Head of caudate nucleus (tissue), 42 donors: ENCODE measurements at regions not wholly inside any gene's neighbourhood (a gene's known extent, or its start where the extent isn't known, plus 50 kb on each side); places are given as distances from the start of the nearest gene placed in this dataset.

ENCODE experiments used
- DNase-seq, 42 donors: peaks; one replicate each; pipeline versions ENCODE4 v3.0.0 to v3.0.0-alpha.2; 2020 to 2021; ENCODE audit warnings: mixed read lengths in 7 of 42
- intact Hi-C: fragments of 100-400 bp; cut with DNase I; formaldehyde crosslinking; loops from one replicate; pipeline ENCODE4 v1.15.0; 2022

DNA sequence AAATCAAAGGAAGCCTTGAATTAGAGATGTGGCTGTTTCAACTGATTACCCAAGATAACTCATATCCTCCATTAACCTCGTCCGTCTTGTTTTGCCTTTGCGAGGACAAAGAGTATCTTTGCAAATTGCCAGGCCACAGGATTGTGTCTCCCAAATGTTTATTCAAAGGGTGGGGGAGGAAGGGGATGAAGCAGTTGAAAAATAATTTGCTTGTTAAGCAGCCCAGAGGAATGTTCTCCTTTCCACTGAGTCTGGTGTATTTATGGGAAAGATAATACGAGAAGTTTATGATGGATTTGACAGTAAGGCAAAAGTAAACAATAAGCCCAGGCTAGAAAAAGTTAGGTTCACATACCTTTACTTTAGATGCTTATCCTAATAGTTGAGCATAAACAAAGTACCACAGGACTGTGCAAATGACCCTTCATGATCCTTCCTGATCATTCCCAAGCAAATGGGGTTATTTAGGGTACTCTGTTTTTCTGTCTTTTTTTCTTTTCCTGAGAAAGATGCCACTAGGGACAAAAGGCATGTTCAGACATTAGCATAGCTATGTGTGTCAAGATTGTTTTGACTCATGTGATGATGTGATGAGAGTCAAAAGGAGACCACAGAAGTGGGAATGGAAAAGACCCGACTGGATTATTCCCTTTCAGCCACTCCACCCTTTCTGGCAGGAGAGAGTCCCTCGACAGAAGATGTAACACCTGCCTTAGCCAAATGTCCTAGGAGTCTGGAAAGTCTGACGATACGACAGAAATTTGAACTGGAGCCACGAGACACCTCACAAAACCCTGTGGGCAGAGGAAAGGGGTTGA lies 243.0 kb upstream of the GLI3 start:
- DNase-seq, result no peak
- intact Hi-C loops, result no loop called here

DNA sequence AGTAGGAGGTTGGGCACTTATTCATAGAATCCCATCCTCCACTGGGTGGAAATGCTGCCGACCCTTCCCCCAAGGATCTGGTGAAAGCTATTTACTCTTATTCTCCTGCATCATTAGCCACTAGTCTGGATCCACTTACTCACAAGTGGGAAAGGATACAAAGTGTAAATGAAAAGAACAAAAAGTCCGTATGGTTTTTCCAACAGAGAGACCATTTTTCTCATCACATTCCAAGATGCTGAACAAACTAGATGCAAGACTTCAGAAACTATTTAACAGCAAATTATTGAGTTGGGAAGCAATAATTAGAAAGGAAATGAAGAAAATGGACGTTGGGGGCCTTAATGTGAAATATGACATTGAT lies 242.4 kb upstream of the GLI3 start:
- intact Hi-C loops, result no loop called here
- DNase-seq, result no peak

DNA sequence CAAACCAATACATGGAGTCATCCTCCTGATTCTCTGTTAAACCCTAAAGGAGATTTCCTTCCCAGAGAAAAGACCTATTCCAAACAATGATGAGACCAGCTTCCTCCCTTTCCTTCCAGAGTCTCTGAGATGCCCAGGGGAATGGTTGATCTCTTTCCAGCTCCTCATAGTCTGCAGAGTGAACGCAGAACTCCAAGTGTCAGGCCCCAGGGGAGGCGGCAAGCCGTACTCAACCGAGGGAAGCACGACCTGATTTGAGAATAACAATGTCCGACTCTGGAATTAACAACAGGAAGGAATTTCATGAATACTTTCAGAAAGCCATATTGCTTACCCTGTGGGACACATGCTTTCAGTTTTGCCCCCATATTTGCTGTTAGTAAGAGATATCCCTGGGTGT lies 241.7 kb upstream of the GLI3 start:
- intact Hi-C loops, result no loop called here
- DNase-seq, result no peak

DNA sequence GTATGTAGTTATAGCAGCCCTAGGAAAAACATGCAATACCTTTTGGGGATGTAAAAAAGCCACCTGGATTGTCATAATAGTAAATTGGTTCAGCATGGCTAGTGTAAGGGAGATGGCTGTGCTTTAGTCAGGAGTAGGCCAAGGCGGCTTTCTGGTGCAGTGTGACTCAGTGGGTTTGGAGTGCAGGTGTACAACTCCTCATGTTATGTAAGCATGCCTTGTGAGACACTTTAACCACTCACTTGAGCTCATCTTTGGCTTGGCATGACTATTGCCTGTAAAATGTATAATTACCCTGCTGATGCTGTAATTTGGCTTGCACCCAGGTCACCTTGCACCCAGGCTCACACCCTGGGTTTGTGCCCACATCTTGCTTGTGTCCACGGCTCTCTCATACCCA lies 239.2 kb upstream of the GLI3 start:
- no peak for DNase-seq
- intact Hi-C loops, result no loop called here

DNA sequence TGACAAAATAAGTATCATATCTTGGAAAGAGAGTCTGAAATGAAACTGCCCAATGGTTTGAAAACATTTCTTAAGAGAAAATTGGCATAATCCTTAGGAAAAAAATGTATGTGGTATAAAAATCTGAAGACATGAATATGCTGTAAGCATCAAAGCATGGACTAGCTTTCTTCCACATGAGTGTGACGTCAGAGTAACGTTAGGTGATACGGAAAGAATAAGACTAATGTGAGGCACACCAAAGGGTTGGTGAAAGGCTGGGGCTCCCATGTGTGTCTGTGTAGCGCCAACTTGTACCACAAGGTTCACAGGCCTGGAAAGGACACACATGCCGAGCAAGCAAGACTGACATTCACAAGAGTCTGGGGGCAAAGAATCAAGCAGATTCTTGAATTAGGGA lies 238.1 kb upstream of the GLI3 start:
- intact Hi-C loops, result no loop called here
- no peak for DNase-seq

- no peak for DNase-seq
- intact Hi-C loops, result no loop called here
These were observed 236.1 kb upstream of the GLI3 start for GRCh38 chr7:42473099-42473498.

DNA sequence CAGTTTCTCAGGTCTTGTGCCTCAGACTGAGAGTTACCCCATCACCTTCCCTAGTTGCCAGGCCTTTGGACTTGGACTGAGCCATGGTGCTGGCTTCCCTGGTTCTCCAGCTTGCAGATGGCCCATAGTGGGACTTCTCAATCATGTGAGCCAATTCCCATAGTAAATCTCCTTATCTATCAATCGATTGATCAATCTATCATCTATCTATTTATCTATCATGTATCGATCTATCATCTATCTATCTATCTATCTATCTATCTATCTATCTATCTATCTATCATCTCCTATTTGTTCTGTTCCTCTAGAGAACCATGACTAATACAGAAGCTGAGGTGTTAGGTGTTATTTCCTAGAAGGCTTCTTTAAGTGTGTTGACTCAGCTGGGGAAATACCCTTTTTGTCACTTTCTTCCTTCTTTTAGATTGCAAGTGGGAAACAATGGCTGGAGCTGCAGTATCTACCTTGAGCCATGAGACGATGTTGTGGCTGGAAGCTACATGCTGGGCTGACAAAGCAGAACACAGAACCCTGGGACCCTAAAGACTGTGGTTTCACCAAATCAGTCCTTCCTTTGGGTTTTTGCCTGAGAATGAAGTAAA lies 234.7 kb upstream of the GLI3 start:
- no peak for DNase-seq
- intact Hi-C loops, result no loop called here

DNA sequence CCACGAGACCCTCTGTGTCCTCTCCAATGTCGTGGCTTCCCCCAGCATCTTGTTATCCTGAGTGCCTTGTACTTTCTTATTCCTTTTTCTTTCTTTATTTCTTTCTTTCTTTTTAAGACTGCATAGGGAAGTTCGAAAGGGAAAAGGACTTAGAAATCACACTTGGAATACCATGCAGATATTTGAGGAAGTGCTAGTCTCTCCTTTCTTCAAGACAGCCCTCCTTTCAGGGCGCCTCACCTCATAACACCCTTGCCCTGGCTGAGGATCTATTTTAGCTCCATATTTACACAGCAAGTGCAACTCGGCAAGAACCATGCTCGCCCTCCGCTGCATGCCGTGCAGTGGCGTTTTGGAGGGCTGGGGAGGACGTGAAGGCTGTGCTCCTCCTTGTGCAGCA lies 232.3 kb upstream of the GLI3 start:
- intact Hi-C loops, result no loop called here
- no peak for DNase-seq

DNA sequence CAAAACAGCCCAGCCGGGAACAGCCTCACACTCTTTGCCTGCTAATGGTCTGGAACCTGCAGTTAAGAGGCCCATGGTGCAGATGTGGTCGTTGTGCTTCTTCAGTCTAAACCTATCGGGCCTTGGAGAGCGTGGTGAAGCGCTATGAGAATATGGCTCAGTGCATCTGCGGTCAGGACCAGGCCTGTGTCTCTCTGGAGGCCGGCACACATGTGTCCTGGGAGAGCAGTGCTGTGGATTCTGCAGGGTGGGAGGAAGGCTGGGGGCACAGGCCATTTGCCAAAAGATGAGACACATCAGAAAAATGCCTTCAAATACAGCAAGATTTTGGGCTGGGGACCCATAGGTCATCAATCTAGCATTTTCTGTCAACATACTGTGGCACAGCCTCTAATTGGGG lies 231.5 kb upstream of the GLI3 start:
- no peak for DNase-seq
- intact Hi-C loops, result no loop called here

- no peak for DNase-seq
- intact Hi-C loops, result no loop called here
These were observed 224.5 kb upstream of the GLI3 start for GRCh38 chr7:42461537-42461936.

DNA sequence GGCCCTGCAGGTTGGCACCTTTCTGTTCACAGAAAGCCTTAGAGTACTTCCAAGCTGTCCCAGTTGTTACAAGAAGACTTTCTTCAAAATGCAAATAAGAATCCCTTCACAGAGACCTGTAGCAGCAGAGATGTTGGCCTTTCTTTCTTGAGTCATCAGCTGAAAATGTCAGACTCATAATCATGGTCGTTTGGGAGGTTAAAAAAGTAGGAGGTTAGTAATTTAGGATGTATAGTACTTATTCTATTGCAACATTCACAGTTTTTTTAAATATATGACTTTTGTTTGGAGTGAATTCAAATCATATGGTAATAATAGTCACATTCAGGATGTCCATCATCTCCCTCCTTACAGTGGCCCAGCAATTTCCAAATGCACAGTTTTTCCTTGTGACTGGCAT lies 223.9 kb upstream of the GLI3 start:
- no peak for DNase-seq
- intact Hi-C loops, result no loop called here

DNA sequence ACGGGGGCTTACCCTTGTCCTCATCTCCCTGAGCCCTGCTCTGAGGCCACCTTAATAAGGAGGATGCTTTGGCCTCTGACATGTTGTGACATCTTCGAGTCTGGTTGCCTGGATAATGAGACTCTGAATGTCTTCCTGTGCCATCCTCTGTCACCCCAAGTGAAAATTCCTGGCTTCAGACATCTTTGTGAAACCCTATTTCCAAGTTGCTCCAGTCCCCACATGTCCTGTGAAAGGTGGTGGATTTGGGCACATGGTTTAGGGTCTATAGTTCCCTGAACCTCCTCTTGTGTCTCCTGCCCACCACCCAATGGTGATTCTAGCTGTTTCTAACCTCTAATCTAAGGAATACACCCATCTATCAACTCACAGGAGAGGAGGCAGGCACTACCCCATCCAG lies 223.1 kb upstream of the GLI3 start:
- intact Hi-C loops, result no loop called here
- DNase-seq, result no peak

DNA sequence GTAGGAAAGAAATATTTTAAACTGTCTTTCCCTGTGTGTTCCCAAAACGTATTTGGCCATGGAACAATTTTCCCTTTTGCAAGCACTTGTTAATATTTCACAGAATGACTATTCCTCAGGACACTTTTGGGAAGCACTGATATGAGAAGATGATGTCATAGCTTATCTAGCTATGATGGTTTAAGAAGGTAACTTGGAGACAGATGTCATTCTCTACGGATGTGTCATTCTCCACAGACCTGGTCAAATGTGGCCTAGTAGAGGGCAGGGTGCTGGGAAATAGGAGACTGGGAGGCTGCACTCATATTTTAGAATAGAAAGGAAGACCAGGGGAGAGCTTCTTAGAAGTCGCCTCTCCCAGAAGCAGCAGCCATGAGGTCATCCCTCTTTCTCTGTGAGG lies 220.7 kb upstream of the GLI3 start:
- DNase-seq, result no peak
- intact Hi-C loops, result no loop called here

DNA sequence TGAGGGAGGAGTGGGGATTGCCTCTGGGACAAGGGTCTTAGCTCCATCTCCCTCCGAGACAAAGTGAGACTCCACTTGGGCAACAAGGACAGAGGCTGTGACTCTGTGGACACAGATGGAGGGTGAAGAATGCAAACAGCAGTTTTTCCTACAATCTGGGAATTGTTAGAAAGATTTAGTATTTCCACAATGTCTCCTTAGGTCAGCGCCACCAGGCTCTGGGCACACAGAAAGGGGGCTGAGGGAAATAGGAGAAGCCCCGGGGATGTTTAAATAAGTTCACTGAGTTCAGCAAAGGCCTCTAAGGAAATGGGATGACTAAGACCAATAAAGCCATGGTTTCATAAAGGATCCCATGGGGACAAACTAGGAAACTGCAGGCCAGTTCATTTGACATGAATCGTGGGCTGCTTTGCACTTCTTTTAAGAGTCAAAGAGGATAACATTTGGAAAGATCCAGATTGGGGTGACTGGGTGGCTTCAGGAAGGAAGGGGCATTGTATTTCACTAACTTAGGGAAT lies 219.8 kb upstream of the GLI3 start:
- intact Hi-C loops, result no loop called here
- no peak for DNase-seq

- intact Hi-C loops, result no loop called here
- no peak for DNase-seq
These were observed 219.3 kb upstream of the GLI3 start for GRCh38 chr7:42456267-42456666.

DNA sequence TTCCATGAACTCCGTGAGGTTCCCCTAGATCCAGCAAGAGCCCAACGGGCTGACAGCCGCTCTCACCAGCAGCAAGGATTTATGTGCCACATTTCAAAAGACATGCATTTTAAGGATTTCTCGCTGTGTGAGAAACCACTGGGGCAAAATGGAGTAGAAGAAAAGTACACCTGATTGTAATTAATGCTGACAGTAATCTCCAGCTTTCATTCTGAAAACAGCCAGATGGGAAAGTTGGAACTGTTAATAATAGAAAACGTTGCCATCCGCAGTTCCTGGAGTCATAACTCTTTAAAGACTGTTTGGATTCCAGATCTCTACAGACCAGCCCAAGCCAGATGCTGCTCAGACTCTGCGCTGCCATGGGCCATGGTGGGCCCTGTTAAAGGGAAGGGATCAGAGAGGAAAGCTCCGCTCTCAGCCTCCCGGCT lies 216.9 kb upstream of the GLI3 start:
- intact Hi-C loops, result no loop called here
- no peak for DNase-seq

- intact Hi-C loops, result no loop called here
These were observed 215.3 kb upstream of the GLI3 start for GRCh38 chr7:42452356-42452755.

DNA sequence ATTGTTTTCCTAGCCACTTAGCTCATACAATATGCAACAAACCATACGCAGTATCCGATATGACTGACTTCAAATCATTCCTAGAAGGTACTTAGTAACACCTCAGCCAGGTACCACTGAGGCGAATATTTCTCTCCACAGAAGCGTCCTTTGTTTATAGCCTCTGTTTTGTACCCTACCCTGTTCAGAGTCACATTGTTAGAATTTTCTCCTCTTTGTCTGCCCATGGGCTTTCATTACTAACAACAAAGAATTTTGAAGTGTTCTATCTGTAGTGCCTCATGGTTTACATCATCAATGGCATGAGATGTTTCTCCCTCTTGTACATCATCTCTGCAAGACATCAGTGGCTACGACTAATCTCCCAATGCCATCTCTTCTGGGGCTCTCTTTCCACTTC lies 212.4 kb upstream of the GLI3 start:
- intact Hi-C loops, result no loop called here

More at GRCh38 chr7:42452356-42452755, 215.3 kb upstream of the GLI3 start:
- no peak for DNase-seq

GRCh38 chr7:42448901-42449300 lies 211.9 kb upstream of the GLI3 start:
- intact Hi-C loops, result no loop called here
- DNase-seq, result no peak

More for the DNA sequence above, 212.4 kb upstream of the GLI3 start:
- DNase-seq, result no peak

DNA sequence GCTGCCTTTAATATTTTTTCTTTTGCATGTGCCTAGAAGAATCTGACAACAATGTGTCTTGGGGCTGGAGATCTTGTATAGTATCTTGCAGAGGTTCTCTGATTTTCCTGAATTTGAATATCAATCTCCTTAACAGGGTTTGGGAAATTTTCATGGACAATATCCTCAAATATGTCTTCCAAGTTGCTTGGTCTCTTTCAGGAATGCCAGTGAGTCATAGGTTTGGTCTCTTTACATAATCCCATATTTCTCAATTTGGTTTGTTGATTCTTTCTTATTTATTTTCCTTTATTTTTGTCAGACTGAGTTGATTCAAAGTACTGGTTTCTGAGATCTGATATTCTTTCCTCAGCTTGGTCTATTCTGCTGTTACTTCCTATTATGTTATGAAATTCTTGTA lies 208.7 kb upstream of the GLI3 start:
- no peak for DNase-seq
- intact Hi-C loops, result no loop called here

DNA sequence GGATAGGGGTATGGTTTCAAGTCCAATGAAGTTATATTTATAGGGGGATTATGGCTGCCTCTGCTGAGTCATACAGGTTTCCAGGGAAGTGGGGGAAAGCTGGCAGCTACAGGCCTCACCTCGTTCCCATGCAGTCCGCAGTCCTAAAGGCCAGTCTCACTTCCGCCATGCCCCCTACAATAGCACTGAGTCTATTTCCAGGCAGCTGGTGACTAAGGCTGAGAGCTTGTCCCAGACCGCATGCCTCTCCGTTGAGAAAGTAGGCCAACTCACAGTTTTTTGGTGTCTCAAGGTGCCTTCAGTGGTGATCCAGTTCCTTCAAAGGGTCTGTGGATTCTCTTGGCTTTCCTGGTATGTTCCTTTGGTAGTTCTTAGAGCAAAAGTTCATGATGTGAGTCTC lies 203.9 kb upstream of the GLI3 start:
- intact Hi-C loops, result no loop called here
- DNase-seq, result no peak
